ENCODE measurements at regions not wholly inside any gene's neighbourhood (a gene's known extent, or its start where the extent isn't known, plus 50 kb on each side); places are given as distances from the start of the nearest gene placed in this dataset.

- no peak for DNase-seq
Measured at GRCh38 chr10:35749230-35749629, 107.1 kb upstream of the FZD8 start.

GRCh38 chr10:35745617-35746403, 103.7 kb upstream of the FZD8 start:
- DNase-seq: no peak

GRCh38 chr10:35743851-35744250, 101.8 kb upstream of the FZD8 start:
- no peak for DNase-seq

GRCh38 chr10:35743351-35743750, 101.3 kb upstream of the FZD8 start:
- no peak for DNase-seq

- no peak for DNase-seq
Measured at GRCh38 chr10:35739998-35740397, 97.9 kb upstream of the FZD8 start.

GRCh38 chr10:35735412-35735811, 93.3 kb upstream of the FZD8 start:
- DNase-seq: no peak

GRCh38 chr10:35731828-35732227, 89.7 kb upstream of the FZD8 start:
- no peak for DNase-seq

- no peak for DNase-seq
Measured at GRCh38 chr10:35728341-35728740, 86.2 kb upstream of the FZD8 start.

GRCh38 chr10:35726846-35727245, 84.8 kb upstream of the FZD8 start:
- DNase-seq: no peak

GRCh38 chr10:35723992-35724391, 81.9 kb upstream of the FZD8 start:
- DNase-seq: no peak

GRCh38 chr10:35723059-35723458, 81.0 kb upstream of the FZD8 start:
- DNase-seq: no peak

GRCh38 chr10:35722636-35723035, 80.5 kb upstream of the FZD8 start:
- no peak for DNase-seq

GRCh38 chr10:35722226-35722625, 80.1 kb upstream of the FZD8 start:
- DNase-seq: no peak

- DNase-seq: no peak
Measured at GRCh38 chr10:35720366-35720765, 78.3 kb upstream of the FZD8 start.

- no peak for DNase-seq
Measured at GRCh38 chr10:35716776-35717175, 74.7 kb upstream of the FZD8 start.

- DNase-seq: no peak
Measured at GRCh38 chr10:35712486-35712885, 70.4 kb upstream of the FZD8 start.

GRCh38 chr10:35711615-35712411, 69.7 kb upstream of the FZD8 start:
- no peak for DNase-seq

GRCh38 chr10:35707642-35708425, 65.7 kb upstream of the FZD8 start:
- DNase-seq: no peak

GRCh38 chr10:35706959-35707358, 64.9 kb upstream of the FZD8 start:
- DNase-seq: no peak

GRCh38 chr10:35705671-35706070, 63.6 kb upstream of the FZD8 start:
- DNase-seq: no peak

GRCh38 chr10:35705051-35705450, 63.0 kb upstream of the FZD8 start:
- DNase-seq: no peak

GRCh38 chr10:35704401-35704800, 62.3 kb upstream of the FZD8 start:
- no peak for DNase-seq

- DNase-seq: no peak
Measured at GRCh38 chr10:35700487-35700882, 58.4 kb upstream of the FZD8 start.
